Breast epithelium (tissue), 4 donors: ENCODE measurements at regions not wholly inside any gene's neighbourhood (a gene's known extent, or its start where the extent isn't known, plus 50 kb on each side); places are given as distances from the start of the nearest gene placed in this dataset.

Source experiments
- DNase-seq, 2 donors: peaks; one replicate each; pipeline ENCODE4 v3.0.0-alpha.2; 2019; ENCODE audit warnings: low spot score in 2 of 2
- H3K27ac ChIP-seq, 2 donors: fragments of 200-600 bp; sonication (generic) in 1 of 2; one replicate each; pipeline ENCODE4 v1.5.1; 2016 to 2019; ENCODE audit warnings: mild to moderate bottlenecking in 1 of 2
- H3K27me3 ChIP-seq, 2 donors: fragments of 200-600 bp; sonication (generic) in 1 of 2; one replicate each; pipeline versions ENCODE4 v1.5.1 to v1.6.0; 2017 to 2019; ENCODE audit warnings: control low read depth in 1 of 2, mild to moderate bottlenecking in 1 of 2
- H3K36me3 ChIP-seq: fragments of 200-600 bp; one replicate; pipeline ENCODE4 v1.5.1; 2019
- H3K4me1 ChIP-seq, 2 donors: fragments of 200-600 bp; sonication (generic); one replicate each; pipeline ENCODE4 v1.5.1; 2016 to 2019; ENCODE audit warnings: control low read depth in 1 of 2
- H3K4me3 ChIP-seq, 3 donors: fragments of 200-600 bp; sonication (generic); 1 replicate in 2 of 3; 2 replicates in 1 of 3; pipeline ENCODE4 v1.5.1; 2016 to 2019; ENCODE audit warnings: mild to moderate bottlenecking in 3 of 3, moderate library complexity in 2 of 3
- H3K9me3 ChIP-seq, 2 donors: fragments of 200-600 bp; sonication (generic) in 1 of 2; one replicate each; pipeline ENCODE4 v1.5.1; 2016 to 2019; ENCODE audit warnings: control low read depth in 1 of 2
- CTCF ChIP-seq, 3 donors: fragments of 450-650 bp; IDR thresholded peaks; one replicate each; pipeline ENCODE4 v1.5.1; 2016 to 2017; ENCODE audit warnings: antibody characterized with exemption in 3 of 3, mild to moderate bottlenecking in 3 of 3, moderate library complexity in 3 of 3
- POLR2A ChIP-seq: fragments of 450-650 bp; IDR thresholded peaks from one replicate; pipeline ENCODE4 v1.6.1; 2016; ENCODE audit warnings: antibody characterized with exemption, mild to moderate bottlenecking, moderate library complexity
- POLR2AphosphoS5 ChIP-seq, 3 donors: sonication (generic); formaldehyde crosslinking; IDR thresholded peaks; one replicate each; pipeline ENCODE4 v1.6.1; 2017; ENCODE audit warnings: antibody characterized with exemption in 3 of 3
- intact Hi-C: fragments of 100-400 bp; cut with DNase I; formaldehyde crosslinking; loops from one replicate; pipeline ENCODE4 v1.15.1; 2023; ENCODE audit warnings: low total_unique reads

DNA sequence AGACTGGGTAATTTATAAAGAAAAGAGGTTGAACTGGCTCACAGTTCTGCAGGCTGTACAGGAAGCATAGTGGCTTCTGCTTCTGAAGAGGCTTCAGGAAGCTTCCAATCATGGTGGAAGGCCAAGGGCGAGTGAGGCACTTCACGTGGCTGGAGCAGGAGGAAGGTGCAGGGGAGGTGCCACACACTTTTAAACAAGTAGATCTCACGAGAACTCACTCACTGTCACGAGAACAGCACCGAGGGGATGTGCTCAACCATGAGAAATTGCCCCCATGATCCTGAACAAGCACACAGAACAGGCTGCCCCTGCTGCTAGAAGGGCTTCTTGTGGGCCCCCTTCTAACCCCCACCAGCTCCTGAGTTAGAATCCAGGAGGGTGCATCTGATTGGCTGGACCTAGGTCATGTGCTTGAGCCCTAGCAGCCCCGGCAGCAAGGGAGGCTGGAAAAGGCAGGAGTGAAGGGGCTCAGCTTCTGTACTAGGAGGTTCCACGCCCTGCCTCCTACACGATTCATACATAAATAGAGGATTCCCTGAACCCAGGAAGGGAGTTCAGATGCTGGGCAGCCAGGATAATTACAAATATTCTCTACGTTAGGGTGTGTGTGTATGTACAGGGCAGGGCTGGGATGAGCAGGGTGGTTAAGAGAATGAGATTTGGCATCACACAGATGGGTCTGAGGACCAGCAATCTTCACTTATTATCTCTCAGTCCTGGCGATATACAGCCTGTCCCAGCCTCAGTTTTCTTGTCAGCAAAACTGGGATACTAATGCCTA lies 72.8 kb upstream of the ATP5PO start:
- Histone ChIP-seq H3K27me3 (no peaks in the 10 kb centered on the region), H3K4me3 (no peak overlapping the region), H3K9me3 (no peaks in the 10 kb centered on the region), H3K4me1 (no peaks in the 10 kb centered on the region), H3K36me3 (no peaks in the 10 kb centered on the region), H3K27ac (no peak overlapping the region)
- intact Hi-C loops = no loop called here
- TF ChIP-seq POLR2AphosphoS5 (IDR thresholded peaks at IDR 0.05) (no peak), CTCF (IDR thresholded peaks at IDR 0.05) (no peak), POLR2A (no peak)
- DNase-seq = no peak

- H3K9me3 ChIP-seq = no peaks in the 10 kb centered on the region
- intact Hi-C loops = no loop called here
Observed at GRCh38 chr21:33987461-33987860, 71.9 kb upstream of the ATP5PO start.

DNA sequence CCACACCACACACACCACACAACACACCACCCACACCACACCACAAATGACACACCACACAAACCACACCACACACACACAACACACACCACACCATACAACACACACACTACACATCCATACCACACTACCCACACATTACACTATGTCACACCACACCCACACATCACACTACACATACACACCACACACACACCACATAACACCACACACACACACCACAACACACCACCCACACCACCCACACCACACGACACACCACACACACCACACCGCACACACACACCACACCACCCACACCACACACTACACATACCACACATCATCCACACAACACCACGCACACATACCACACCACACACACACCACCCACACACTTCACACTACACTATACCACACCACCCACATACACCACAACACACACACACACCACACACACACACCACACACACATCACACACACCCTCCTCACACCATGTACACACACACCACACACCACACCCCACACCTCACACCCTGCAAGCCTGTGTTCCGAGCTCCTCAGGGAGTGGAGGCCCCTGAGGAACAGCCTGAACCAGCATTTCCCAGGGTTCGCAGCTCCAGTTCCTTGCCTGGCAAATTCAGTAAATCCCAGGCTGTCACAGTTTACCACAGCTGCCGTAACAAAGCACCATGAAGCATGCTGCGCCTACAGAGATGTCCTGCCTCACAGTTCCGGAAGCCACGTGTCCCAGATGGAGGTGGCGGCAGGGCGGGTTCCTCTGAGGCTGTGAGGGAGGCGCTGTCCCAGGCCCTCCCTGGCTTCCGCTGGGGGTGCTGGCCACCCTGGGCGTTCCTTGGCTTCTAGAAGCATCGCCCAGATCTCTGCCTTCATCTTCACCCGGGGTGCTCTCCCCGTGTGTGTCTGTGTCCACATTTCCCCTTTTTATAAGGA lies 69.8 kb upstream of the ATP5PO start:
- TF ChIP-seq POLR2AphosphoS5 (IDR thresholded peaks at IDR 0.05) = no peak
- TF ChIP-seq CTCF (IDR thresholded peaks at IDR 0.05) = no peak
- TF ChIP-seq POLR2A = no peak
- H3K27ac ChIP-seq = no peak overlapping the region
- H3K36me3 ChIP-seq = no peaks in the 10 kb centered on the region
- no peaks in the 10 kb centered on the region for H3K9me3 ChIP-seq
- intact Hi-C loops = no loop called here
- no peaks in the 10 kb centered on the region for H3K27me3 ChIP-seq
- H3K4me3 ChIP-seq = no peak overlapping the region
- H3K4me1 ChIP-seq = no peaks in the 10 kb centered on the region
- no peak for DNase-seq

More at GRCh38 chr21:33987461-33987860, 71.9 kb upstream of the ATP5PO start:
- DNase-seq = no peak
- Histone ChIP-seq H3K27ac (no peak overlapping the region), H3K4me1 (no peaks in the 10 kb centered on the region), H3K4me3 (no peak overlapping the region), H3K36me3 (no peaks in the 10 kb centered on the region), H3K27me3 (no peaks in the 10 kb centered on the region)
- TF ChIP-seq CTCF (IDR thresholded peaks at IDR 0.05) (no peak), POLR2A (no peak), POLR2AphosphoS5 (IDR thresholded peaks at IDR 0.05) (no peak)

DNA sequence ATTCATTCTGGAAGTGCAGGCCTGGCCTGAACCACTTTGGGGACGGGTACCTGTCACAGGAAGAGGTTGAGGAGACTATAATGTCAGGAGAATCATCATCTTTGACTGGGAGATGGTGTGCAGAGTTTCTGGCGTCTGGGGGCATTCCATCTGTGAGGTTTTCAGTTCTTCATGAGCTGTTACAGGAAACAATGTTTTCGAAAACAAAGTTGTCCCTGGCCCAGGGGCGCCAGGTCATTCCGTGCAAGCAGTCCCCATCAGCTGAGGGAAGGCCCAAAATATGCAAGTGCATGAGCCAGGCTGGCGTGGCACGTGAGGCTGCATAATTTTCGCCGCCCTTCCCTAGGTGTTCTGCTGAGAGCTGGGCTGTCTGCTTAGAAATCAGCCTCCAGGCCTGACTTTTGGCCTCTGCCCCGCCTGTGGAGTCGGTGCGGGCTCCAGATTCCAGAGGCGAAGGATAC lies 68.4 kb upstream of the ATP5PO start:
- DNase-seq = no peak
- H3K36me3 ChIP-seq = no peaks in the 10 kb centered on the region
- no peak overlapping the region for H3K27ac ChIP-seq
- TF ChIP-seq POLR2AphosphoS5 (IDR thresholded peaks at IDR 0.05) (no peak), CTCF (IDR thresholded peaks at IDR 0.05) (no peak), POLR2A (no peak)
- intact Hi-C loops = no loop called here
- no peaks in the 10 kb centered on the region for H3K27me3 ChIP-seq
- no peaks in the 10 kb centered on the region for H3K9me3 ChIP-seq
- no peaks in the 10 kb centered on the region for H3K4me1 ChIP-seq
- H3K4me3 ChIP-seq = no peak overlapping the region
